ENCODE measurements at regions not wholly inside any gene's neighbourhood (a gene's known extent, or its start where the extent isn't known, plus 50 kb on each side); places are given as distances from the start of the nearest gene placed in this dataset.

GRCh38 chr22:23409976-23410375 is 170.1 kb downstream of the IGLL1 start:
- no peak for DNase-seq (ENCODE audit: low read depth)

- no peak for DNase-seq (ENCODE audit: low read depth)
These were observed 171.8 kb downstream of the IGLL1 start for GRCh38 chr22:23408321-23408720.

GRCh38 chr22:23405366-23405851 is 174.7 kb downstream of the IGLL1 start:
- DNase-seq (ENCODE audit: low read depth), result no peak

- no peak for DNase-seq (ENCODE audit: low read depth)
These were observed 175.3 kb downstream of the IGLL1 start for GRCh38 chr22:23404689-23405365.

GRCh38 chr22:23403720-23404688 is 176.1 kb downstream of the IGLL1 start:
- DNase-seq (ENCODE audit: low read depth), result no peak

GRCh38 chr22:23403152-23403719 is 176.9 kb downstream of the IGLL1 start:
- DNase-seq (ENCODE audit: low read depth), result no peak

- DNase-seq (ENCODE audit: low read depth), result no peak
These were observed 177.6 kb downstream of the IGLL1 start for GRCh38 chr22:23402275-23403151.

- no peak for DNase-seq (ENCODE audit: low read depth)
These were observed 178.2 kb downstream of the IGLL1 start for GRCh38 chr22:23401910-23402274.

GRCh38 chr22:23401111-23401909 is 178.8 kb downstream of the IGLL1 start:
- peak; percentile 41 for DNase-seq (ENCODE audit: low read depth)

GRCh38 chr22:23400286-23400981 is 179.7 kb downstream of the IGLL1 start:
- no peak for DNase-seq (ENCODE audit: low read depth)

GRCh38 chr22:23399367-23400285 is 180.5 kb downstream of the IGLL1 start:
- no peak for DNase-seq (ENCODE audit: low read depth)

GRCh38 chr22:23398701-23399366 is 181.3 kb downstream of the IGLL1 start:
- no peak for DNase-seq (ENCODE audit: low read depth)

GRCh38 chr22:23397613-23398567 is 182.2 kb downstream of the IGLL1 start:
- DNase-seq (ENCODE audit: low read depth), result no peak

- DNase-seq (ENCODE audit: low read depth), result no peak
These were observed 183.0 kb downstream of the IGLL1 start for GRCh38 chr22:23397008-23397612.

- no peak for DNase-seq (ENCODE audit: low read depth)
These were observed 183.6 kb downstream of the IGLL1 start for GRCh38 chr22:23396362-23397007.
